Neural cell (in vitro differentiated cells): ENCODE measurements at regions not wholly inside any gene's neighbourhood (a gene's known extent, or its start where the extent isn't known, plus 50 kb on each side); places are given as distances from the start of the nearest gene placed in this dataset.

Experiments
- H2AFZ ChIP-seq: fragments of 200-600, 300-800 bp; sonication (generic), shearing (Covaris generic); 2 replicates; pipeline ENCODE4 v1.6.0; 2014; ENCODE audit warnings: low read depth, mild to moderate bottlenecking, antibody characterized with exemption, low read length, moderate library complexity
- H3F3A ChIP-seq: fragments of 200-600 bp; shearing (Covaris generic); 2 replicates; pipeline ENCODE4 v1.6.1; 2016; ENCODE audit warnings: mild to moderate bottlenecking, moderate library complexity, mixed read lengths, antibody characterized with exemption, low read length; ENCODE audit not compliant: insufficient read depth, poor library complexity, severe bottlenecking
- H3K27ac ChIP-seq: fragments of 200-600, 300-800 bp; sonication (generic), shearing (Covaris generic); 2 replicates; pipeline ENCODE4 v1.5.1; 2014; ENCODE audit warnings: mild to moderate bottlenecking, low read length, moderate library complexity
- H3K27me3 ChIP-seq: fragments of 300-800, 200-600 bp; sonication (generic), shearing (Covaris generic); 2 replicates; pipeline ENCODE4 v1.6.0; 2014; ENCODE audit warnings: mild to moderate bottlenecking, low read depth, low read length, moderate library complexity; ENCODE audit not compliant: insufficient read depth
- H3K36me3 ChIP-seq: fragments of 300-800, 200-600 bp; sonication (generic), shearing (Covaris generic); 2 replicates; pipeline ENCODE4 v1.5.1; 2014; ENCODE audit warnings: mild to moderate bottlenecking, antibody characterized with exemption, low read length, moderate library complexity; ENCODE audit not compliant: insufficient read depth
- H3K4me2 ChIP-seq: fragments of 300-800, 200-600 bp; sonication (generic), shearing (Covaris generic); 2 replicates; pipeline ENCODE4 v1.6.0; 2014; ENCODE audit warnings: mild to moderate bottlenecking, low read length
- H3K4me3 ChIP-seq: fragments of 300-800, 200-600 bp; sonication (generic), shearing (Covaris generic); 2 replicates; pipeline ENCODE4 v1.5.1; 2014; ENCODE audit warnings: mild to moderate bottlenecking, low read length, moderate library complexity
- H3K79me2 ChIP-seq: fragments of 200-600 bp; shearing (Covaris generic); replicated peaks from 2 replicates; pipeline ENCODE4 v1.6.0; 2014; ENCODE audit warnings: mild to moderate bottlenecking, low read length, moderate library complexity; ENCODE audit not compliant: insufficient read depth
- H3K9ac ChIP-seq: fragments of 300-800, 200-600 bp; sonication (generic), shearing (Covaris generic); 2 replicates; pipeline ENCODE4 v1.6.1; 2016; ENCODE audit warnings: mild to moderate bottlenecking, low read length, mixed read lengths
- H3K9me2 ChIP-seq: fragments of 200-600 bp; shearing (Covaris generic); 2 replicates; pipeline ENCODE4 v1.6.1; 2016; ENCODE audit warnings: mild to moderate bottlenecking, low read length, mixed read lengths; ENCODE audit not compliant: insufficient read depth
- H3K9me3 ChIP-seq: fragments of 200-600, 300-800 bp; sonication (generic), shearing (Covaris generic); 2 replicates; pipeline ENCODE4 v1.6.1; 2016; ENCODE audit warnings: mild to moderate bottlenecking, mixed run types, low read length, moderate library complexity, mixed read lengths
- H4K20me1 ChIP-seq: fragments of 200-600 bp; shearing (Covaris generic); 2 replicates; pipeline ENCODE4 v1.6.1; 2016; ENCODE audit warnings: mild to moderate bottlenecking, mixed run types; ENCODE audit not compliant: insufficient read depth
- CTCF ChIP-seq: fragments of 450-650 bp; IDR thresholded peaks from 2 replicates; pipeline ENCODE4 v1.5.1; 2014; ENCODE audit warnings: antibody characterized with exemption, mild to moderate bottlenecking, moderate library complexity; ENCODE audit not compliant: poor library complexity, severe bottlenecking
- EP300 ChIP-seq: fragments of 450-650 bp; conservative IDR thresholded peaks from 2 replicates; pipeline ENCODE4 v1.6.1; 2014; ENCODE audit warnings: antibody characterized with exemption, mild to moderate bottlenecking, moderate library complexity; ENCODE audit not compliant: poor library complexity, severe bottlenecking
- EZH2 ChIP-seq: fragments of 200-600, 300-800 bp; shearing (Covaris generic), sonication (generic); IDR thresholded peaks from 2 replicates; pipeline ENCODE4 v1.6.1; 2014; ENCODE audit warnings: antibody characterized with exemption, low read length, borderline replicate concordance, mild to moderate bottlenecking; ENCODE audit not compliant: insufficient read depth, poor library complexity, severe bottlenecking
- MXI1 ChIP-seq: fragments of 450-650 bp; conservative IDR thresholded peaks from 2 replicates; pipeline ENCODE4 v1.6.1; 2014; ENCODE audit warnings: antibody characterized with exemption, mild to moderate bottlenecking; ENCODE audit not compliant: poor library complexity, severe bottlenecking
- POLR2AphosphoS5 ChIP-seq: IDR thresholded peaks from 2 replicates; pipeline ENCODE4 v1.6.1; 2012
- RAD21 ChIP-seq: fragments of 450-650 bp; conservative IDR thresholded peaks from 2 replicates; pipeline ENCODE4 v1.6.1; 2014; ENCODE audit warnings: antibody characterized with exemption, mild to moderate bottlenecking, moderate library complexity
- REST ChIP-seq: IDR thresholded peaks from 2 replicates; pipeline ENCODE4 v1.6.1; 2012; ENCODE audit warnings: borderline replicate concordance
- SMC3 ChIP-seq: fragments of 450-650 bp; conservative IDR thresholded peaks from 2 replicates; pipeline ENCODE4 v1.6.1; 2014; ENCODE audit warnings: antibody characterized with exemption, mild to moderate bottlenecking, moderate library complexity; ENCODE audit not compliant: poor library complexity
- TAF1 ChIP-seq: IDR thresholded peaks from 2 replicates; pipeline ENCODE4 v1.6.1; 2012; ENCODE audit warnings: low read depth

GRCh38 chr11:11085580-11085979 lies 227.7 kb upstream of the ZBED5 start:
- Histone ChIP-seq H3K27me3 (no peaks in the 10 kb centered on the region), H3F3A (no peaks in the 10 kb centered on the region), H3K9me3 (no peaks in the 10 kb centered on the region), H3K9ac (no peak overlapping the region), H3K4me3 (no peak overlapping the region), H3K9me2 (no peaks in the 10 kb centered on the region), H2AFZ (no peak overlapping the region), H3K27ac (no peak overlapping the region), H3K79me2 (no peaks in the 10 kb centered on the region), H3K36me3 (no peaks in the 10 kb centered on the region), H4K20me1 (no peaks in the 10 kb centered on the region), H3K4me2 (no peak overlapping the region)
- TF ChIP-seq SMC3 (no peak), POLR2AphosphoS5 (no peak), REST (no peak), RAD21 (no peak), CTCF (no peak), TAF1 (no peak), EP300 (no peak)

GRCh38 chr11:11084337-11084736 lies 226.5 kb upstream of the ZBED5 start:
- no peaks in the 10 kb centered on the region for H3K79me2 ChIP-seq
- no peak overlapping the region for H3K9ac ChIP-seq
- no peaks in the 10 kb centered on the region for H3K9me2 ChIP-seq
- H3K9me3 ChIP-seq = no peaks in the 10 kb centered on the region
- H4K20me1 ChIP-seq = no peaks in the 10 kb centered on the region
- no peaks in the 10 kb centered on the region for H3K27me3 ChIP-seq
- no peak overlapping the region for H3K4me2 ChIP-seq
- TF ChIP-seq EP300 = no peak
- no peak for TF ChIP-seq POLR2AphosphoS5
- no peak for TF ChIP-seq CTCF
- no peak for TF ChIP-seq MXI1
- TF ChIP-seq RAD21 = no peak
- TF ChIP-seq TAF1 = no peak
- no peak for TF ChIP-seq SMC3
- TF ChIP-seq EZH2 = no peak
- no peak for TF ChIP-seq REST
- no peaks in the 10 kb centered on the region for H3K36me3 ChIP-seq
- H2AFZ ChIP-seq = no peak overlapping the region
- H3K27ac ChIP-seq = no peak overlapping the region
- H3K4me3 ChIP-seq = no peak overlapping the region
- H3F3A ChIP-seq = no peaks in the 10 kb centered on the region
